ENCODE measurements at regions not wholly inside any gene's neighbourhood (a gene's known extent, or its start where the extent isn't known, plus 50 kb on each side); places are given as distances from the start of the nearest gene placed in this dataset.

DNA sequence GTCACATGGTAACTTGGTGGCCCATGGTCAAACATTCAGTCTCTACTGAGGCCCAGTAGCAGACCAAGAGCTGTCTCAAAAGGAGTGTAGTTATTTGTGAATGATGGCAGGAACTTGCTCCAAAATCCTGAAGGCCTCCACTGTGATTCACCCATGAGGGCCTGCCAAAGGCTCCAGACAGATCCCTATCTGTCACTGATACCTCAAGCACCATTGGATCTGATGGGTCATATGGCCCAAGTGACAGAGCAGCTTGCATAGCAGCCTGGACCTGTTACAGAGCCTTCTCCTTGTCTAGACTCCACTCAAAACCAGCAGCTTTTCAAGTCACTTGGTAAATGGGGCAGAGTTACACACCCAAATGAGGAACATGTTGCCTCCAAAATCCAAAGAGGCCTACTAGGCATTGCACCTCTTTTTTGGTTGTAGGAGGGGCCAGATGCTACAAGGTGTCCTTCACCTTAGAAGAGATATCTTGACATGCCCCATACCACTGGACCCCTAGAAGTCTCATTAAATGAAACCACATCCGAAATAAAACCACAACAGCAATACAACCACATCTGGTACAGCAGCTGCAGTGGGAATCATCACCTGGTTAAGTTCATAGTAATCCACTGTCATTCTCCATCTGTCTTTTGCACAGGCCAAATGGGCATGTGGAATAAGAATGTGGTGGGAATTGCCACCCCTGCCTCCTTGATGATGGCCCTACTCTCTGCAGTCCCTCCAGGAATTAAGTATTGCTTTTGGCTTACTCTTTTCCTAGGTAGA, 150.4 kb upstream of the MAX start:
- DNase-seq: no peak

DNA sequence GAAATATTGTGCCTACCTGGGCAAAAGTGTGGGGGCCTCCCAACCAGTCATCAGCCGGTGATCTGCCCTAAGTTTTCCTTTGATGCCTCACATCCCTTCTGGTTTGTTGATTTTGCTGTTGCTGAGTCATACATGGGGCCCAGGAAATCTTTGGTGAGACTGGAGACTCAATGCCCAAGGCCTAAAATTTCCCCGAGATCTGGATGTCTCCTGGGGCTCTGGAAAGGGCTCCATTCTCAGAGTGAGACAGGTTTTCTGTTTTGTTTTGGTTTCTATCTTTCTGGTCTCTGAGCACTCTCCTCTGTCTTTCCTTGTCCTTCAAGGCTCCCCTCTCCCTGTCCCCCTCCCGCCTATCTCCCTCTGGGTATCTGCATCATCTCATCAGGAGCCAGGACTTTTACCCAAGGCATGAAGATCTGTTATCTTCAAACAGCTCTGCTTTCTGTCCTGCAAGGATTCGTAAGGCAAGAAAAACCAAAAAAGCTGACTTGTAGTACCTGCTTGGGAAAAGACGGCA, 152.8 kb upstream of the MAX start:
- no peak for DNase-seq

DNA sequence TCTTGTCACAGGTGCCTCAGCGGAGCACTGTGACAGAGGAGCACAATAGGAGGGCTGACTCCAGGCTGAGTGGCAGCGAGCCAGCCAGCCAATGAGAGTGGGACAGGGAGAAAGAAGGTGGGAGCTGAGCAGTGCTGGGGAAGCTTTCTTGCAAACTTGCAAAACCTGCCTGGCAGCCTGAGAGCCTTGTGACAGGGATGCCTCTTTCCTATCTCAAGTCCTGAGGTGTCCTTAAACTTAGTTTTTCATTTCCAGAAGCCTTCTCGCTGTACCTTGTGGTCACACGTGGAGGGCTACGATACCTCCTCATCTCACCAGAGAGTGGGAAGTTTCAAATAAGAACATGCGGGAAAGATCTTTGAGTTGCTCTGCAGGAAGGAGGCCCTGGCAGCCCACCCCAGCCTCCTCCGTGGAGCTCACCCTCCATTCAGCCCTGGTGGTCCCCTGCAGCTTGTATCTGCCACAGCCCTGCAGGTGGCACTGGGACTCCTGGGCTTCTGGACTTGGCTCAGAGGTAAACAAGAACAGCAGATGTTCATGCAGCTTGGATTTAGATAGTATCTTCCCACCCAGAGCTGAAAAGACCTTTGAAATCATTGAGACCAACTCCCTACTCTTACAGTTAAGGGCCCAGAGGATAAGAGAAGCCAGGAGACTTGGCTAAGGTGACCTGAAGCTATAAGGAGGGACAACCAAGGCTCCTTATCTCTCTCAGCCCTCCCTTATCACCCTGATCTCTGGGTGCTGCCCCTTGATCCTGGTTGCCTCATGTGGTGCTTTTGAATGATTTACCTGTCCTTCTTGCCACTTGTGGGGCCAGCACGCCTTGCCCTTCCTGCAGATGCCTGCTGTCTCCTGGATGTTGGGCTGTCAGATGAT, 153.5 kb upstream of the MAX start:
- no peak for DNase-seq

DNA sequence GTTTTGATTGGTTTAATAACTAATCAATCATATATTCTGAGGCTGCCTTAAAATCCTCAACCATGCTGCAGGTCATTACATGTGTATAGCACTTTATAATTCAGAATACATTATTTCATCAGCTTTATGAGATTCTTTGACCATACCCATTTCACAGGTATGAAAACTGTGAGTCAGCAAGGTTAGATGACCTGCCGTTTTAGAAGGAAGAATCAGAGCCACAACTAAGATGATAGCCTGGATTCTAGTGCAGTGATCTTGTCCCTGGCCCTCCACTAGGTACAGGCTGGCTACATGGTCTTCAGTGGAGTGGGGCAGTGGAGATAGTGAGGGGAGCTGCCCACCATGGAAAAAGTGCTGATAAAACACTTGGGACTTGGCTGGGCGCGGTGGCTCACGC, 154.4 kb upstream of the MAX start:
- DNase-seq: no peak

DNA sequence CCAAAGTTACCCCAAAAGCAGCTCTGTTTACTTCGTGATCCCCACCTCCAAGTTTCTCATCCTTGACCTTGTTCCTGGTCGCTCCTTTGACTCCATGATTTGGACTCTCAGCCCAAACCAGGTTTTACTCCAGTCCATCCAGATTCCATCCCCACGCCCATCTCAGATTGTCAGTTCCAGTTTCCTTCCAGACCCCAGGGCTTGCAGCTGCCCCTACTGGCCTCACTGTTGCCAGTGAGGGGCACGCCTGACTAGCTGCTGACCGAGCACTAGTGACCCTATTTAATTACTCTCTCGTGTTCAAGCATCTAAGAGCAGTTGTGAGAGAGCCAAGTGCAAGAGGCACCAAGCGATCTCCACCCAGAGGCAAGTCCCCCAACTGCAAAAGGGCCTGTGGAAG, 155.1 kb upstream of the FUT8 start:
- no peak for DNase-seq

DNA sequence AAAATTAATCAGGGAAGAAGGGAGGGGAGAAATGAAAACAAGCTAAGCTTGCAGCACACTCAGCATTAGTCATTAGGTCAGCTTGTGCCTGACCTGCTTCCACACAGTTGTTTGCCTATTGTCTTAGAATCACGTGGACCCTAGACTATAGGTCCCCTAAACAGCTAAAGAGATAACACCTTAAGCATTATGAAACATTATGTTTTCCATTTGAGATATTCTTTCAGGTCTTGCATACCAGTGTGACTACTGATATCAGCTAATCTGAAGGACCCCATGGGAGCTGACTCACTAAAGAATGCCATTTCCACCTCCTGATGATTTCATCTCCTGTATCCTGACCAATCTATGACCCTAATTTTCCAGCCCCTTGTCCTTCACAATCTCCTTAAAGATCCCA, 154.1 kb upstream of the FUT8 start:
- DNase-seq: no peak

DNA sequence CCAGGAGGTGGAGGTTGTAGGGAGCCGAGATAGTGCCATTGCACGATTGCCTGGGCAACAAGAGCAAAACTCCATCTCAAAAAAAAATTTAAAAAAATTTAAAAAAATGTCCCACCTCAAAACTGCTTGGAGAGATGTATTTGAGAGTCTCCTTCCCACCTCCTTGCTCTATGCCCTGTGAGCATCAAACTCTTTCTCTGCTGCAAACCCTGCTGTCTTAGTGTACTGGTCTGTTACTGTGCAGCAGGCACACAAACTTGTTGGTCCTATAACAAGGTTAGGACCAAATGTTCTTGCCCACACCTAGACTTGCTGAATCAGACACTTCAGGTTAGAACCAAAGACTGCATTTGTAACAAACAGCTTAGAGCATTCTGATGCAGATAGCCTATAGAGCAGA, 153.5 kb upstream of the FUT8 start:
- DNase-seq: no peak

DNA sequence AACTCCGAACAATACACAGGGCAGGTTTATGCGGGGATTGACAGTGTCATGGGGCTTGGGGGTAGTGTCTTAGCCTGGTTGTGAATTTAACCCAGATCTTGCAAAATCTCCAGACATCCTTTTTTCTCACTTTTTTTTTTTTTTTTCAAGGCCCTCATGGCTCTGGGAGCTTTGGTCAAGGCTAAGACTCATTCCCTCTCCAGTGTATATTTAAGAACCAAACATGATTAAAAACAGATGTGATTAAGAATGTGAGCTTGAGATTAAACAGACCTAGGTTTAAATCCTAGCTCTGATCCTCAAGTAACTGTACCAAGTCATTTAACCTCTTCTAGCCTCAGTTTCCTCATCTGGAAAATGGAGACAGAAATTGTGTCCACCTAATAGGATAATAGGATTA, 151.7 kb upstream of the FUT8 start:
- DNase-seq: no peak

DNA sequence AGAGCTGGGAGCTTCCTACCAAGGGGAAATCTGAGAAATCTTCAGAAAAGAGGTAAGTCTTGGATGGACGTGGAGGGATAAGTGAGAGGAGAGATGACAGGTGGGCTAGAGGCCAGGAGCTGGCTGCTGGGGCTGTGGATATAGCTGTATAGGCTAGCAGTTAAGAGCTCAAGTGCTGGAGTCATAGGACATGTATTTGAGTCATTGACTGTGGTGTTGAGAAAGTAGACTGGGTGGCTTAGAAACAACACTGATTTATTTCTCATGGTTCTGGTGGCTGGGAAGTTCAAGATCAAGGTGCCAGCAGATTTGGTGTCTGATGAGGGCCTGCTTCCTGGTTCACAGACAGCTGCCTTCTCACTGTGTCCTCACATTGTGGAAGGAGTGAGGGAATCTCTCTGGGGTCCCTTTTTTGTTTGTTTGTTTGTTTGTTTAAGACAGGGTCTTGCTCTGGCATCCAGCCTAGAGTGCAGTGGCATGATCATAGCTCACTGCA, 151.1 kb upstream of the FUT8 start:
- no peak for DNase-seq

DNA sequence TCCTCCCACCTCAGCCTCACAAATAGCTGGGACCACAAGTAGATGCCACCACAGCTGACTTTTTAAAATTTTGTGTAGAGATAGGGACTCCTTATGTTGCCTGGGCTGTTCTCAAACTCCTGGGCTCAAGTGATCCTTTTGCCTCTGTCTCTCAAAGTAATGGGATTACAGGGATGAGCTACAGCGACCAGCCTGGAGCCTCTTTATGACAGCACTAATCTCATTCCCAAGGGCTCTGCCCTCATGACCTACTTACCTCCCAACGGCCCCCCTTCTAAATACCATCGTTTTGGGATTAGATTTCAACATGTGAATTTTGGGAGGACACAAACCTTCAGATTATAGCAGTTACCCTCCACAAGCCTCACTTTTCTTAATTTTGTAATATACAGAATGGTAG, 150.6 kb upstream of the FUT8 start:
- DNase-seq: no peak

DNA sequence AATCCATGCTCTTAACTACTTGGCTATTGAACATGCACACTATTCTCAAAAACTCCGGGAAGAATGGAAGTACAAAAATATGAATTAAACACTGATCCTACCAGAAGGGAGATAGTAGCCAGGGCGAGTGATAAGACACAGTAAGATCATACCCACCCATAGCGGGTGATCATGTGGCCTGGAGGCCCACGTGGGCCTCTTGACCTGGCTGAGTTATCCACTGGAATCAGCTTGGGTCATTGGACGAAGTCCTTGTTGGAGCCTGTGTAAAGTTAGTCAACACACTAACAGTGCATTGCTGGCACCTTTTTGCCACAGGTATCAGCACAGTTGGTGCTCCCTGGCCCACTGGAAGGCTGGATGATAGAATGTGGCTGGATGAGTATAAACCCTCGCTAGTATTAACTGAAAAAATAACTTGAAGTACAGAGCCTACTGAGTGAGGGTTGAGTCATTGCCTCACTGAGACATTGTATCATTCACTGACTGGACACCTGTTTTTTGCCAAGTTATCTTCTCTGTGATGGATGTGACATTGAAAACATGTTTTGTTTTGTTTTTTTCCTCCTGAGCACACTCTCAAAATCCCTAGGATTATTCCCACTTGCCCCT, 149.2 kb upstream of the FUT8 start:
- no peak for DNase-seq

DNA sequence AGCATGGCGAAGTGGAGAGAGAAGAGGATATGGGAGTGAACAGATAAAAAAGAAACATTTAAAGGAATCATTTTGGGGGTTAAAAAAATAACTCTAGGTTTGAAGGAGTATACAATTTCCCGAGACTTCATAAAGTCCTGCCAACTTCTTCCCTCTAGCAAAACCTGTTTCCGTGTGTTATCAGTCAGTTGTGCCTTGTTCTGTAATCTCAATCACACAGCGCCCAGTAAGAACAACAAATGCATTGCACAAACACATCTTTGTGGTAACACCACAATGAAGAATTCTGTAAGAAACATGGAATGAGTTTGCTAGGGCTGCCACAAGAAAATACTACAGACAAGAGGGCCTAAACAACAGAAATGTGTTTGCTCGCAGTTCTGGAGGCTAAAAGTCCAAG, 144.7 kb upstream of the FUT8 start:
- no peak for DNase-seq

DNA sequence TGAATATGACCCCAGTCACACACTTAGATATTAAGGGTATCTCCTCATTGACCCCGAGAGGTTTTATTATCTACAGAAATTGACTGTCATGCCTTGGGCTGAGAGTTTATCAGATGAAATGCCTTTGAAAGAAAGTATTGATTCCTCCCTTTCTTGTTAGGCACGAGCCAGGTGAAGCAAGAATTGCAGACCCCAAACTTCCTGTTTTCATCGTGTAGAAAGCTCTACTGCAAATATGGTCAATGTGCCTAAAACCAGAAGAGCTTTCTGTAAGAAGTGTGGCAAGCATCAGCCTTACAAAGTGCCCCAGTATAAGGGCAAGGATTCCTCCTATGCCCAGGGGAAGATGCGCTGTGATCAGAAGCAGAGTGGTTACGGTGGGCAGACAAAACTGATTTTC, 143.9 kb upstream of the FUT8 start:
- DNase-seq: no peak

DNA sequence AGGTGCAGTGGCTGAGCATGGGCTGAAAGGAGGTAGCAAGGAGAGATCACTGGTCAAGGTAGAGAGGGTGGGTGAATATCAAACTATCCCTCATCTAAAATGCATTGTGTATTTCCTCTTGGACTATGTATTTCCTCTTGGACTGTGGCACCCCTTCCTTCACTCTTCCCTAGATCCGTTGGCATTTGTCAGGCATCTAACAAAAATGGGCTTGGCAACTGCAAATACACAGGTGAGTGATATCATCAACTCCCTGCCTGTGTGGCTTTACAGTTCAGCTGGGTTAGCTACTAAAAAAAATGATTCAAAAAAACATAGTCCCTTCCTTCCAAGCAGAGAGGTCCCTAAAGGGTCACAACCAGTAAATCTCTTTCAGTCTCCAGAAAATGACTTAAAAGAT, 142.8 kb upstream of the FUT8 start:
- no peak for DNase-seq

DNA sequence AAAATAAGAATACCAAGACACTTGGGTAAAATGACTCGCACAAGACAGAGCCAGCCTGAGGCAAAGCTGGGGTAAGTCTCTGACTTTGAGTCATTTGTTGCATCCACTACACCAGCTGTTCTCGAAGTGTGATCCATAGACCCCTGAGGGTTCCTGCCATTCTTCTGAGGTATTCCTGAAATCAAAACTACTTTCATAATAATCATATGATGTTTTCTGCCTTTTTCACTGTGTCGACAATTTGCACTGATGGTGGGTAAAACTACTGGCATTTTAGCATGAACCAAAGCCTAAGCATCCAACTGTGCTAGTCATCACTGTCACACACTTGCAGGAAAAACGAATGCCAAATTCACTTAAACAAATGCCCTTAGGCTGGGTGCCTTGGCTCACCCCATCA, 135.5 kb upstream of the FUT8 start:
- no peak for DNase-seq

DNA sequence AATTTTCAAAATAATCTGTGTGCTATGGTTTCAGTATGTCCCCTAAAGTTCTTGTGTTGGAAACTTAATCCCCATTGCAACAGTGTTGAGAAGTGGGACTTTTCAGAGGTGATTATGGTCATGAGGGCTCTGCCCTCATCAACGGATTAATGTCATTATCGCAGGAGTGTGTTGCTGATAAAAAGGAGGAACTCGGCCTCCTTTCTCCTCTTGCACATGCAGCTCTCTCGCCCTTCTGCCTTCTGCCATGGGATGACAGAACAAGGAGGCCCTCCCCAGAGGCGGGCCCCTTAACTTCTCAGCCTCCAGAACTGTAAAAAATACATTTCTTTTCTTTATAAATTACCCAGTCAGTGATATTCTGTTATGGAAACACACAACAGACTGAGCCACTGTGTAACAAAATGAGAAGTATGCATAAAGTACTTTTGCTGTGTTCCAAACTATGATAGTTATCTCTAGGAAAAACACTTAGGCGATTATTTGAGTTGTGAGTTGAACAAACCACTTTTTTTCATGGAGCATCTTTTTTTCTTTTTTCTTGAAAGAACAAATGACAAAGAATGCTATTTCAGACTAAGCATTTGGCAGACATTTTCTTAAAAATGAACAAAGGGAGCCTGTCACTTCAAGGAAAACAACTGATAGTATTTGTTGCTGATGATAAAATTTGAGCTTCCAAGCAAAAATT, 134.8 kb upstream of the FUT8 start:
- no peak for DNase-seq

DNA sequence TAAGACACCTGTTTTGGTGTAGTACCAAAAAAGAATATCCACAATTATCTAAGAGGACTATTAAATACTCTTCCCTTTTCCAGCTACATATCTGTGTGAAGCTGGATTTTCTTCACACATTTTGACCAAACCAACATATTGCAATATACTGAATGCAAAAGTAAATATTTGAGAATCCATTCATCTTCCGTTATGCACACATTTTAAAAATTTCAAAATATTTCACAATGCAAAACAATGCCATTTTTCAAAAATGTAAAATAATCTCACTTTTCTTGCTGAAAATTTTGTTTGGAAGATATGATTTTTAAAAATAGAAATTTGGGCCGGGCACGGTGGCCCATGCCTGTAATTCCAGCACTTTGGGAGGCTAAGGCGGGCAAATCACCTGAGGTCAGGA, 133.9 kb upstream of the FUT8 start:
- DNase-seq: no peak

DNA sequence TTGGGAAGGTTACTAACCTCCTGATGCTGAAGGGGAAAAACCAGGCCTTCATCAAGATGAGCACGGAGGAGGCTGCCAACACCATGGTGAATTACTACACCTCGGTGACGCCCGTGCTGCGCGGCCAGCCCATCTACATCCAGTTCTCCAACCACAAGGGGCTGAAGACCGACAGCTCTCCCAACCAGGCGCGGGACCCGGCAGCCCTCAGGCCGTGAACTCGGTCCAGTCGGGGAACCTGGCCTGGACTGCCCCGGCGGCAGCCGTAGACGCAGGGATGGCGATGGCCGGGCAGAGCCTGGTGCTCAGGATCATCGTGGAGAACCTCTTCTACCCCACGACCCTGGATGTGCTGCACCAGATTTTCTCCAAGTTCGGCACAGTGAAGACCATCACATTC, 133.0 kb upstream of the FUT8 start:
- DNase-seq: no peak

DNA sequence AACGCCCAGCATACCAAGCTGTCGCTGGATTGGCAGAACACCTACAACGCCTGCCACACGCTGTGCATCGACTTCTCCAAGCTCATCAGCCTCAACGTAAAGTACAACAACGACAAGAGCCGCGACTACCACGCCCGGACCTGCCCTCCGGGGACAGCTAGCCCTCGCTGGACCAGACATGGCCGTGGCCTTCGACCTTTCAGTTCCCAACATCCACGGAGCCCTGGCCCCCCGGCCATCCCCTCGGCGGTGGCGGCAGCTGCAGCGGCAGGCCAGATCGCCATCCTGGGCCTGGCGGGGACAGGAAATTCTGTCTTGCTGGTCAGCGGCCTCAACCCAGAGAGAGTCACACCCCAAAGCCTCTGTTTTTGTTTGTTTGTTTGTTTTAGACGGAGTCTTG, 132.6 kb upstream of the FUT8 start:
- DNase-seq: no peak

DNA sequence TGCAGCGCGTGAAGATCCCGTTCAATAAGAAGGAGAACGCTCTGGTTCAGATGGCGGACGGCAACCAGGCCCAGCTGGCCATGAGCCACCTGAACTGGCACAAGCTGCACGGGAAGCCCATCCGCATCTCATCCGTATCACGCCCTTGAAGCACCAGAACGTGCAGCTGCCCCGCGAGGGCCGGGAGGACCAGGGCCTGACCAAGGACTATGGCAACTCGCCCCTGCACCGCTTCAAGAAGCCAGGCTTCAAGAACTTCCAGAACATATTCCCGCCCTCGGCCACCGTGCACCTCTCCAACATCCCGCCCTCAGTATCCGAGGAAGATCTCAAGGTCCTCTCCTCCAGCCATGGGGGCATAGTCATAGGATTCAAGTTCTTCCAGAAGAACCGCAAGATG, 131.9 kb upstream of the FUT8 start:
- DNase-seq: no peak

DNA sequence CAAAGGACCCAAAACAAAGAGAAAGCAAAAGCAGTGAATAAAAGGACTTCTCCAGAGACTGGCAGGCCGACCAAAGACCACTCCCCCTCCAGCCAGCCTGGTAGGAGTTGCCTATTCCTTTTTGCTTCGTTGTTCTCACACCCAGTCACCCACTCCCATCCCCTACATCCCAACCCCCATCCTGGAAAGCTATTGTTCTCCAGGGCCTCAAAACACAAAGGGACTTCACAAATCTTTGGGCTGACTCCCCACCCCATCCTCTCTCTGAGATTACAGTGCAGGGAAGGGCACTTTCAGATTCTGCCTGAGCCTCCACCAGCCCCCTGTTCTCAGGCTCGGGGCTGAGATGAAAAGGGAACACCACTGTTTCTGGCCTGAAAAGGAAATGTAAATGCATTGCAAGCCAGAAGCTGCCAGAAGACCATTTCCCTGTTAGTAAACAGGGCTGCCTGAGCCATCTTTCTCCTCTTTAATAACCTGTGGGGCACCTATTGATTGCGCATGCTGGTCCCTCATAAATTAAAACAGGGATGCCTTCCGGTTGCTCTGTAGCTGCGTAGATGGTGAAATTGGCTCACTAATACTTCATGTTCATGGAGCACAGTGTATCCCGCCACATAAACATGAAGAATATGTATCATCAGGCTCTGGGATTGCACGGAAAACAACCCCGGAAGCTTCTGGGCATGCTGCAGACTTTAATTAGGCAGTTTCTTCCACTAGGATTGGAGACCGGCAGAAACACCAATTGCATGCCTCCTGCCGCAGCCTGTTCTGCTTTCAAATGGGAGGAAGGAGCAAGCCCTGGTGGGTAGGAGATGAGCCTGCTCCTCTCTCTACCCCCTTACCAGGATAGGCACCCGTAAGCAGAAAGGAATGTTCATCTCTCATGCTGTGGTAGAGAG, 130.3 kb upstream of the FUT8 start:
- DNase-seq: no peak

DNA sequence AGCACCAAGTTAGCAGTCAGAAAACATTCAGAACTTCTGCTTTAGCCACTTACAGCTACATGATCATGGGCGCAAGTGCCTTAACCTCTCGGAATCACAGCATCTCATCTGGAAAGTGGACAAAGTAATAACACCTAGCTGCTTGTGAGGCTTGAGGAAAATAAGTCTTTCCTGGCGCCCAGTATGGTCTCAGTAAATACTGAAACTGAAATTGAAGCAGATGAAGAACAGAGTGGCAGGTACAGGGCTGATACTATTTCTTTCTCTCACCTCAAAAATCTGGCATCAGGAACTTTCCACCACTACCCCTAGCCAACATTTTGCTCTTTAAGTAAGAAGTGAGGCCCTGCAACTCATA, 129.7 kb upstream of the FUT8 start:
- no peak for DNase-seq

All from NCI-H1436 (cell line).